ENCODE measurements at regions not wholly inside any gene's neighbourhood (a gene's known extent, or its start where the extent isn't known, plus 50 kb on each side); places are given as distances from the start of the nearest gene placed in this dataset.
"Not testable (repeated sequence)": the region's sequence is repeated elsewhere in the genome, so short reads cannot be mapped to it uniquely, and the experiment has no call there.

DNA sequence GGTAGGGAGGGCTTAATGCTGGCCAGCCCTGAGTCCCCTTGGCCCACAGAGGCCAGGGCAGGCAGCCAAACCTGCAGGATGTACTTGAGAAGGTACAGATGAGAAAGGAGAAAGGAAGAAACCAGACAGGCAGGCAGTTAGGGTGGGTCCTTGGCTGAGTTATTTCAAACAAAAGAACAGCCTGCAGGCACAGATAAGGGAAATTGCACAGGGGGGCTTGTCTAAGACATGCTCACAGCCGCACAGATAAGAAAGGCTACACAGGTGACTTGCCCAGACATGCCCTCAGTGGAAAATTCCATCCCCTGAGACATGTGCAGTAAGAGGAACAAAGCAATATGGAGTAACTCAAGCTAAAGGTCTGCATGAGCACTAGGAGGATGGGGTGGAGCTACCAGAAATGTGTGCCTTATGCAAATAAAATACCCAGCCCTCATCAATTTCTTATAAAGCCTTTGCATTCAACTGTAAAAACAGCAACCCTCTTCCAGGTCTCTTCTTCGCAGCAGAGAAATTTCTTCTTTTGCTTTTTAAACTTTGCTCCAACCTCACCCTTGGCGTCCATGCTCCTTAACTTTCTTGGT, 158.2 kb upstream of the RGS6 start:
- no peak for DNase-seq (ENCODE audit: low read depth, low spot score)

DNA sequence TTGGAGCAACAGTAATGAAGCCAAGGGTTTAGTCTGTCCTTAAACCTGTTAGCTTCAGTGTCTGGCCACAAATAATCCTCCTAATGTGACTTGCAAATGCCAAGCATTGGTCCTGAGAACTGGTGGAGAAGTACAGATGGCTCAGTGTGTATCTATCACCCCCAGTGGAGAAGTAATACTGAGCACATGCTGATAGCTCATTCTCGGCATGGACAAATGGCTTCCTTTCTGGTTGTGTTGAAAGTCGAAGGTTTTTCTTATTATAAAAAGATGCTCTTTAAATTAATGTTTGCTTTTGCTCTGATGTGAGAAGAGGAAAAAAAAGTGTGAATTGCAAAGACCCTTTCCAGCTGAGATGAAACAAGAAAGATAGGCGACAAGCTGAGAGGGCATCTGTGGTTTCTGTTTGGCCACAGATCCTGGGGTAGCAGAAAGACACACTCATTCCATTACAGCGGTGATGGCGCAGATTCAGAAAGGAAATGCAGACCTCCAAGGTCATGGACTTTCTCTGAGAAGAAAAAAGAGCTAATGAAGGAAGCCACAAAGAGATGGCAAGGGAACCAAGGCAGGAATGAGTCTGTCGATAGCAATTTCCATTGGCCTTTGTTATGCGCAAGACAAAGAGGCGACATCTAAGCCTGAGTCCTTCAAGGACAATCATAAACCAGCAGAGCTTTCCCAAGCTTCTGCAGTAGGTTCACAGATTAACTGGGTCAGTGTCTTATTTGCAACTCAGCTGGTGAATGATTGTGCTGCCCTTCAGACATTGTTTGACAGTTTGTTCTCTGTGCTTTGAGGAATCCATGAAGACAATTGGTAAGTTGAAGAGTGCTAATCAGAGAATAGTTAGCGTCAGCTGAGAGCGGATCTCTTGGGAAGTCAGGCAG, 155.5 kb upstream of the RGS6 start:
- DNase-seq (ENCODE audit: low read depth, low spot score): no peak

DNA sequence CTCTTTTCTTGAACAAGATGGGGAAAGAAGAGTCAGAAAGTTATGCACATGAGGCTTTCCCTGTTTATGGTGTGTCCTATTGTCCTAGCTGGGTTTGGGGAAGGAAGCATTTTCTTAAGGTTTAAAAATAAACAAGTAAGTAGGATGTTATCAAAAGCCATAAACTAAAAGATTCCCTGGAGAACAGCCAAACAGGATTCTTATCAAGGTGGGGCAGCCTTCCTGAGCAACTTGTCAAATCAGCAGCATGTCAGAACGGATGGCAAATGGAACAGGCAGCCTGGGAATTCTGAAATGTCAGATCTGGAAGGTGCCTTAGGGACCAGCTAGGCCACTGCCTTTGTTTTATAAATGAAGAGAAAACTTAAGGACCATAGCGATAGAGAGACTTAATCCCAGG, 152.2 kb upstream of the RGS6 start:
- DNase-seq (ENCODE audit: low read depth, low spot score): no peak

DNA sequence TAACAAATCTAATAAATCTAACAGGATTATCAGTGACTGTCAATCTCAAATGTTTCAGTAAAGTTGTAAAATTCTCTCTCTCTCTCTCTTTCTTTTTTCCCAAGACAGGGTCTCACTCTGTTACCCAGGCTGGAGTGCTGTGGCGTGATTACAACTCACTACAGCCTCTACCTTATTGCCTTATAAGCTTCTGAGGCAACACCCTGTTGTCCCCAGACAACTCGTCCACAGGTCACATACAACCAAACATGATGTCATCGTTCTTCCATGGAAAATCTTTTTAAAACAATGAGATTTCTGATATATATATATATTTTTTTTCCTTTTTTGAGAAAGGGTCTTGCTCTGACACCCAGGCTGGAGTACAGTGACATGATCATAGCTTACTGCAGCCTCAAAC, 151.4 kb upstream of the RGS6 start:
- DNase-seq (ENCODE audit: low read depth, low spot score): no peak

DNA sequence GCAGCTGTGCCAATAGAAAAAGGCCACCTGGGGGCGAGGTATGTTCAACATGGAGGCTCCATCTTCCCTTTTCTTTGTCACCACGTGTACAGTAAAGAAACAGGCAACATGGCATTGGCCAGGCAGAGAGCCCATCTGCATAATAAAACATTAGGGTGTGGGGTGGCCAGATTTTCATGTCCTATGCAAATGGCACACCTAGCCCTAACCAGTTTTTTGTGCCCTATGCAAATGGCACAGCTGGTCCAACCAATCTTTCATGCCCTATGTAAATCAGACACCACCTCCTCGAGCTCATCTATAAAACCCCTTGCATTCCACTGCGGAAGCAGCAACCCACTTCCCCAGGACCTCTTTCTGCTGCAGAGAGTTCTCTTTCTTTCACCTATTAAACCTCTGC, 149.1 kb upstream of the RGS6 start:
- no peak for DNase-seq (ENCODE audit: low read depth, low spot score)

DNA sequence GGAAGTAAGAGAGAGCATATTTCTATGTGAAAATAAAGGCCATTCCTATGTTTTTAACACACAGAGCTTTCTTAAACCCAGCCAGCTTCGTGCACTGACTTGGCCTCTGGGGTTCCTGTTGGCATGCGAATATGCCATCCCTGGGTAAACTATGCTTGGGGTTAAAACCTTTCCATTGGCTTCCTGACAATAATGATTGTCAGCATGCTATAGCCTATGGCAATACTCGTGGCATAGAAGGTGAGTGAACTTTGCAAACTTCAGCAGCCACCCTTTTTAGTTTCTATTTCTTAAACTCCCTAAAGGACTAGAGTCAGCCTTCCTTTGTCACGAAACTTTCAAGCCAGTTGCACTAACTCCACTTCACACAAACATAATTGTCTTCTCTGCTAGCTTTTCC, 148.4 kb upstream of the RGS6 start:
- no peak for DNase-seq (ENCODE audit: low read depth, low spot score)

DNA sequence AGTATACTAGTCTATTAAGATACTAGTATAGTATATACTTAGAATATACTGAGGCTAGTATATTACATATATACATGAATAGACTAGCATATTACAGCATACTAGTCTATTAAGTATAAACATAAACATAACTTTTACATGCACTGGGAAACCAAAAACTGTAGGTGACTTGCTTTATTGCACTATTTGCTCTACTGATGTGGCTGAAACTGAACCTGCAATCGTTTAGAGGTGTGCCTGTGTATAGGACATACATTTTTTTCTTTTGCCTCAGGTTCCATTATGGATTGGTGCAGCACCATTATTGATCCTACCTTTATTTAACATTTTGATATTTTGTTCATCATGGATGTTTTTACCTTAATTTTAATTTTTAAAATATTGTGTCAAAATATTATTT, 143.2 kb upstream of the RGS6 start:
- DNase-seq (ENCODE audit: low read depth, low spot score): no peak

DNA sequence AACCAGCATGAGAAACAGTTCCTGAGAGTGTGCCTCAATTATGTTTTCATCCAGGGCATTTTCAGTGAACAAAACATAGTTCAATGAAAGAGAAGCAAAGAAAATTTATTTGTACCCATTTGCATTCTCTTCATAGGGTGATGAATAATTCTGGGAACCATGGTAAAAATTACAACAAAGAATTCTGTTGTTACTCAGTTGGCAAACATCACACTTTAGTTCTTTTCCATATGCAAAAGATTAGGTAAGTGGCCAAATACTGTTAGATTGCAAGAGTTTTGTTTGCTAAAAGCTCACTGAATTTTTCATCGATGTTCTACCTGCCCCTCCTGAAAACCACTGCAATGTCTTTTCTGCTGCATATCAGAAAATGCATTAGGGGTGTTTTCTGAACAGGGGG, 132.4 kb upstream of the RGS6 start:
- no peak for DNase-seq (ENCODE audit: low read depth, low spot score)

DNA sequence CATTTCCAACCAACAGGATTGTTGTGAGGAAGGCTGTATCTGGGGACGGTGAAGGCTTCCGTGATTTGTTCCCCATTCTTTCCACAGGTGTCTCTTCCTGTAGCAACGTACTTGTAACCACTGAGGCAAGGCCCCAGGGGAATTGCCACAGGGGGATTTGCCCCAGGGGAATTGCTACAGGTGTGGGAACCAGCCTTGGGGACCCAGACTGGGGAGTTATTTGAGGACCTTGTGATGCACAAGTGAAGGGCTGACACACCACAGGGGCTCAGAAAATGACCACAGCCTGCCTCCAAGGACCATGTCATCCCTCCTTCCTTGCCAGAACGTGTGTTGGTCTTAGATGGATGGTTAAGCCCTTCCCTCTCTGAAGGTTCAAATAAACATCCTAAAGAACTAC, 131.4 kb upstream of the RGS6 start:
- DNase-seq (ENCODE audit: low read depth, low spot score): no peak

DNA sequence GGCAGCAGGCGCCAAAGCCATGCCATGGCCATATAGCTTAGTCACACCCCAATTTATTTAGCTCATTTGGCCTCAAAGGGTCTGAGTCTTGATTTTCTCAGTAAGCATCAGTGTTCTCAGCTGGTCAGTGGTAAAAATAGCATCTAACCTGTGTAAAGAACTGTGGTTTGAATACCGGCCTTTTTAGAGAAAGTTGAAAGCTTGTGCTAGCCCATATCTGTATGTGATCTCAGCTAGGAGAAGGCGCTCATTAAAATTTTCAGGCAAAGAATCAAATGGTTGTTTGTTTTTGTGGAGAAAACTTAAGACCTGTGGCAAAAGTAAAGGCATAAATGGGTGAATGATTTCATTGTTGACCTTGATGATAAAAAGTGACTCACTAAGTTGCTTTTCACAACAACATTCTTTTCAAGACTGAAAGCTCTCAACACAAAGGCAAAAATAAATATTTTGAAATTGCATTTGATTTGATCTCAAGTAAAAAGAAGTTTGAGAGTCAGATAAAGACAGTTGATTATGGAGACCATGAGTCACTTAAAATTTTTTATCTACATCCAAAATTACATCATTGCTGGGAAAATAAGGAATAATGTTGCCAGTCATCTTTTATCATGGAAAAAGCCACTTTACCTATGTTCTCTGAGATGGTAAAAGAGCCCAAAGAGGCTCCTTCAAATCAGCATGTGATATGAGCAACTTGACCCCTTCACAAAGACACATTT, 128.5 kb upstream of the RGS6 start:
- DNase-seq (ENCODE audit: low read depth, low spot score): no peak

DNA sequence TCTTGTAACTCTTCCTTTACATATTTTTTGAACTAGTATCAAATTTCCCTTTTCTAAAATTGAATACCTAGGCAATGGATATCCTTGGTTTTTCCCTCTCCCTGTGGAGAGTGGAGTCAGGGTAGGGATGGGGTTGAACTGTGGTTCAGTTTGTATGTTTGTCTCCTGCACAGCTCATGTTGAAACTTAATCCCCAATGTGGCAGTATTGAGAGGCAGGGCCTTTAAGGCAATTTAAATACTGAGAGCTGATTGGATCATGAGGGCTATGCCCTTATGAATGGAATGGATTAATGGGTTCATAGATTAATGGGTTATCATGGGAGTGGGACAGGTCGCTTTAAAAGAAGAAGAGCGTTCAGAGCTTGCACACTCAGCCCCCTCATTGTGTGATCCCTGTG, 127.2 kb upstream of the RGS6 start:
- DNase-seq (ENCODE audit: low read depth, low spot score): no peak

DNA sequence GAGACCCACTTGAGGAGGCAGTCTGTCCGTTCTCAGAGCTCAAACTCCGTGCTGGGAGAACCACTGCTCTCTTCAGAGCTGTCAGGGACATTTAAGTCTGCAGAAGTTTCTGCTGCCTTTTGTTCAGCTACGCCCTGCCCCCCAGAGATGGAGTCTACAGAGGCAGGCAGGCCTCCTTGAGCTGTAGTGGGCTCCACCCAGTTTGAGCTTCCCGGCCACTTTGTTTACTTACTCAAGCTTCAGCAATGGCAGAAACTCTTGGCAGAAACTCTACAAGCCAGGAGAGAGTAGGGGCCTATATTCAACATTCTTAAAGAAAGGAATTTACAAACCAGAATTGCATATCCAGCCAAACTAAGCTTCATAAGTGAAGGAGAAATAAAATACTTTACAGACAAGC, 125.2 kb upstream of the RGS6 start:
- DNase-seq (ENCODE audit: low read depth, low spot score): not testable (repeated sequence)

DNA sequence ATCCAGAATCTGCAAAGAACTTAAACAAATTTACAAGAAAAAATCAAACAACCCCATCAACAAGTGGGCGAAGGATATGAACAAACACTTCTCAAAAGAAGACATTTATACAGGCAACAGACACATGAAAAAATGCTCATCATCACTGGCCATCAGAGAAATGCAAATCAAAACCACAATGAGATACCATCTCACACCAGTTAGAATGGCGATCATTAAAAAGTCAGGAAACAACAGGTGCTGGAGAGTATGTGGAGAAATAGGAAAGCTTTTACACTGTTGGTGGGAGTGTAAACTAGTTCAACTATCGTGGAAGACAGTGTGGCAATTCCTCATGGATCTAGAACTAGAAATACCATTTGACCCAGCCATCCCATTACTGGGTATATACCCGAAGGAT, 121.4 kb upstream of the RGS6 start:
- not testable (repeated sequence) for DNase-seq (ENCODE audit: low read depth, low spot score)

DNA sequence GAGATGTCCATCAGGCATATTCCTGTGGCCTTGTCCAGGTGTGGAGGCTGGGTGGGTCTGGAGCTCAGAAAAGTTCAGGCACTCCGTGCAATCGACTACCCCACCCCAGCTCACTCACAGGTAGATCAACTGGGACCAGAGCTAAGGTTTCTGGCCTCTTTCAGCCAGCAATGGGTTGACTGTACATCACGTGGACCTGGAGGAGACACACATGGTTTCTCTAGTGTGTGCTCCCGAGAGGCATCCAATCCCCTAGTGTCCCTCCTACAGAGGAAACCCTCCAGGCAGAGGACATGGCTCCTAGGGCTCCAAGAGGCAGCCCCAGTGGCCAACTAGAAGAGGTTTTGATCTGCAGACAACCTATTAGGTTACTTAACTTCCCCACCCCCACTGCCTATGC, 119.5 kb upstream of the RGS6 start:
- no peak for DNase-seq (ENCODE audit: low read depth, low spot score)

DNA sequence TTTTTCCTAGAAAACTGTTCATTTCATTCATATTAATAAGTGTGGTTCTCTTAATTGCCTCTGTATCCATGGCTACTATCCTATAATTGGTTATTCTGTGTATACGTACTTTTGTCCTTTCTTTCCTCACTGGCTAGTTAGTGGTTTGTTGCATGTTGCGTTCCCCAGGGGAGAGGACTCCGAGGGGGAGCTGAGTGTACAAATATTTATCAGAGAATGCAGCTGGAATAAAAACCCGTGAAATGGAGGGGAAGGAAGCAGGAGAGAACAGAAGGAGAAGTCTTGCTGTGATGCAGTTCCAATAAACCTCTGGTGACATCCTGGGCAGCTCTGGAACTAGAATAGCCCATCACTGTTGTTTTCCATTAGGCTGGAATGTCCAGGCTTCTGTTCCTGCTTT, 117.1 kb upstream of the RGS6 start:
- no peak for DNase-seq (ENCODE audit: low read depth, low spot score)

DNA sequence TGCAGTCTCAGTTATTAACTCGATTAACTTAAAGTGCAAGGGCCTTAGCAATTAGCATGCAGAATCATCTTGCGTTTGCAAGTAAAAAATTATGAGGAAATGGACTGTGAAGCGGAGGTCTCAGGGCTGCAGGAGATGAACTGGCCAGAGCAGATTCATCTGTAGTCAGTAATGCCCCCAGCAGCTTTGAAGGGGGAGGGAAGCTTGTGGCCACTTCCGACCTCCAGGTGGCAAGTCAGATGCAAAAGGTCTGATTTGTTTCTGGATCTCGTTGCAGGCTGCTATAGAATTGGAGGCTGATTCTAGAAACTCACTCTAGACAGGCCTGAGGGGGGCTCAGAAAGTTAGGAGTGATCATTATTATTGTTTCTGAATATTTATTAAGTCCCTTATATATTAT, 107.4 kb upstream of the RGS6 start:
- no peak for DNase-seq (ENCODE audit: low read depth, low spot score)

DNA sequence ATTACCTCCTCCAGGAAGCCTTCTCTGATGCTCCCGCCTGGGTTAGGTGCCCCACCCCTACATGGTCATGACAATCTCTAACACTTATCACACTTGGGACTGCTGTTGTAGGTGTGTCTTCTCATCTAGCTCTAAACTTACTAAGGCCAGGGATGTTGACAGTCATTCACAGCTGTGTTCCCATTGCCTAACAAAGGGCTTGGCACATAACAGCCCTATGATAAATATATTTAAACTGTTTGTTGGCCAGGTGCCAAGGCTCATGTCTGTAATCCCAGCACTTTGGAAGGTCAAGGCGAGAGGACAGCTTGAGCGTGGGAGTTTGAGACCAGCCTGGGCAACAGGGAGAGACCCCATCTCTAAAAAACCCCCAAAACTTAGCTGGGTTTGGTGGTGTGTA, 98.8 kb upstream of the RGS6 start:
- no peak for DNase-seq (ENCODE audit: low read depth, low spot score)

DNA sequence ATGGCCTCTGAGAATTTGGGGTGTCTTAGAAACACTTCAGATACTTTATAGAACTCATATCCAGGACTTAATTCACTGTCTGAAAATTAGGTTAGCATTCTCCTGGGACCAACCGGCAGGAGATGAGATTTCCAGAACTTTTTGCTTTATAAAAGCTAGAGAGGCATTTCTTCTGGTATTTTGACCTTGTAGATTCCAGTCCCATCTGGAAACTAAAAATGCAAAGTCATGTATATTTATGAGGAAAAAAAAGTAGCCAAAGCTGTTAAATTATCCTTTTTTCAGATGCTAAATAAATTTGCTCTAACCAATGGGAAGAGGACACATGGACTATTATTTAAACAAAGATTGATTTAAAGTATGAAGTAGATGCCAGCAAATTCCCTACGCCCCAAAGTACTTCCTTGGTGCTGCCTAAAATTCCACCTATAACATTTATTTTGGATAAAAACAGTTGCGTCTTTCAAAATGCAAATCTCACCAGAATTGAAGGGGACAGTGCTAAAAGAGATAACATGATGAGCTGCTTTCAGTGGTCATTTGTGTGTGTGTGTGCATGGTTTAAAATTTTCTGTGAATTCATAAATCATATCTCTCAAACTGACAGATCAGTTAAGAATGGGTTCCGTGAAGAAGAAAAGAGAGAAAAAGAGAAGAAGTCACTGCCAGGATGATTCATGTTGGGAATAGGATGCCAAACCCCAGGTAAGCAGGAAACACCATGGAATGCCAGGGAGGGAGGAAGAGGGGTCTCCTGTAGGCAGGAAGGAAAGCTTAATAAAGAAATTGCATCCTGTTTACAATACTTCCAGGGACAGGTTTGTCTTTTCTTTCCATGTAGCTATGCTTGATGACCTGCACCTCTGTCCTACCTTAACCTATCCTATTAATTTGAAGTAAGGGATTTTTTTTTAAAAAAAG, 97.7 kb upstream of the RGS6 start:
- no peak for DNase-seq (ENCODE audit: low read depth, low spot score)

DNA sequence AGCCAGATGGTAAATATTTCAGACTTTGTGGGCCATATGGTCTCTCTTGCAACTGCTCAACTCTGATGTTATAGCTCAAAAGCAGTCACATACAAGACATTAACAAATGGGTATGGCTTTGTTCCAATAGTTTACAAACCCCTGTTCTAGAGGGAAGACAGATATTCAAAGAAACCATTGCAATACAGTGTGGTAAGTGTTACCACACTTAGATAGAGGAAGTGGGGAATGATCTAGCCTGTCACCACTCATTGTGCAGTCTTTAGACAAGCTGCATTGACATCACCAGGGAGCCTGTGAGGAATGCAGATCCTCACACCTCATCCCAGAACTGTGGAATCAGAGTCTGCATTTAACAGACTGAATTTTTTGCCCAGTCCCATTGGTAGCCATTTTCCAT, 80.0 kb upstream of the RGS6 start:
- DNase-seq (ENCODE audit: low read depth, low spot score): no peak

DNA sequence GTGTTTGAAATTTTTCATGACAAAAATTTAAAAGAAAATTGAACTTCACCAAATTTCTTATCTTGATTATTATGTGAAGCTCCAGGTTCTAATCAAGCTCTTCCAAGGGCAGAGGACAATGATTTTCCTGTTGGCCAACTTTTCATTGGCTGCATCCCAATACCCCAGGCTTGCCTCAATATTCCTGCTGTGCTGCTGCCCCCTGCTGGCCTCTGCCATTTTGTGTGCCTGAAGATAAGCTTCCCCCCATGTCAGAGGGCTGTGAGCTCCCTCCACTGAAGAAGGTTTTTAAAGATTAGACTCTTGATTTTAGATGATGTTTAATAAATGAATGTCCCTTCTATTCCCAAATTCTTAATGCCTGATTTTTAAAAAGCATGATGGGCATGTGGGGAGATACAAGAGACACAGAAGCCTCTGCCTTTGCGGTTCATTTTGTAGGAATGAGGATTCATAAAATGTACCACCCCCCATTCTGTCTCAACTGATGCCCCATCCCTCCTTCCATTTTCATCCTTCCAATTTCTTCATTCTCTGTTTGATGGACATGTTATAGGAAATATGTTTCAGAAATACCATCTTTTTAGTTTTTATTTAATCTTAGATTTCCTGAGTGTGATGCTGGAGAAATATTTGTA, 76.7 kb upstream of the RGS6 start:
- DNase-seq (ENCODE audit: low read depth, low spot score): peak; percentile 7

DNA sequence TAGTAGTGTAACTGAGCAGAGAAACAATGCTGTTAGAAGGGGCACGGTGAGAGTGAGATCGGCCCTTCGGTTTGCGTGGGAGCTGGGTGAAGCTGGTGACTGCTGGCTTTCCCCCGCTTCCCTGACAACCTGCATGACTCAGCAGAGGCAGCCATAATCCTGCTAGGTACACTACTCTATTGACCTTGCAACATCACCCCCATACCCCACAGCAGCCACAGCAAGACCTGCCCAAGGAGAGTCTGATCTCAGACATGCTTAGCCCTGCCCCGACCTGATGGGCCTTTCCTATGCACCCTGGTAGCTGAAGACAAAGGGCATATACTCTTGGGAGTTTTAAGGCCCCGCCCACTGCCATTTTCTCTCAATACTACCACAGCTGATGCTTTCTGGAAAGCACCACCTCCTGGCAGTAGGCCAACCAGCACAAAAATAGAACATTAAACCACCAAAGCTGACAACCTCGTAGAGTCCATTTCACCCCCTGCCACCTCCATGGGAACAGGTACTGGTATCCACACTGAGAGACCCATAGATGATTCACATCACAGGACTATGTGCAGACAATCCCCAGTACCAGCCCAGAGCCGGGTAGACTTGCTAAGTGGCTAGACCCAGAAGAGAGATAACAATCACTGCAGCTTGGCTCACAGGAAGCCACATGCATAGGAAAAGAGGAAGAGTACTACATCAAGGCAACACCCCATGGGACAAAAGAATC, 75.9 kb upstream of the RGS6 start:
- no peak for DNase-seq (ENCODE audit: low read depth, low spot score)
